ENCODE measurements at regions not wholly inside any gene's neighbourhood (a gene's known extent, or its start where the extent isn't known, plus 50 kb on each side); places are given as distances from the start of the nearest gene placed in this dataset.

DNA sequence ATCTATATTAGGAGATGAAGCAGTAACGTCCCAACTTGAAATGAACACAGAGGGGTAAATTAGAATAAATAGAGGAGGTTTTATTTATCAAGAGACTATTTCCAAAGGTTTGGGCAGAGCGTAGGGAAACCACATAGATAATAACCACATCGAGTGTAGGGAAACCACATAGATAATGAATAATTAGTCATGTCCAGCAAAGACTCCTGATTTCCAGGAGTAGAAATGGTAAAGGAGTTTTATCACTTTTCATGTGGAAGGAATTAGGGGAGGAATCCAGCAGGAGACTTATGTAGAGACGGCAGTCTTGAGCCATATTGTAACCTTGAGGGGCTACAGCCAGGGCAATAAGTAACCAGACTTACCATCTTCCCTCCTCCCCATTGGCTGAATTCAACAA is 136.3 kb upstream of the CSNK1A1L start:
- TF ChIP-seq, protein P1, sequence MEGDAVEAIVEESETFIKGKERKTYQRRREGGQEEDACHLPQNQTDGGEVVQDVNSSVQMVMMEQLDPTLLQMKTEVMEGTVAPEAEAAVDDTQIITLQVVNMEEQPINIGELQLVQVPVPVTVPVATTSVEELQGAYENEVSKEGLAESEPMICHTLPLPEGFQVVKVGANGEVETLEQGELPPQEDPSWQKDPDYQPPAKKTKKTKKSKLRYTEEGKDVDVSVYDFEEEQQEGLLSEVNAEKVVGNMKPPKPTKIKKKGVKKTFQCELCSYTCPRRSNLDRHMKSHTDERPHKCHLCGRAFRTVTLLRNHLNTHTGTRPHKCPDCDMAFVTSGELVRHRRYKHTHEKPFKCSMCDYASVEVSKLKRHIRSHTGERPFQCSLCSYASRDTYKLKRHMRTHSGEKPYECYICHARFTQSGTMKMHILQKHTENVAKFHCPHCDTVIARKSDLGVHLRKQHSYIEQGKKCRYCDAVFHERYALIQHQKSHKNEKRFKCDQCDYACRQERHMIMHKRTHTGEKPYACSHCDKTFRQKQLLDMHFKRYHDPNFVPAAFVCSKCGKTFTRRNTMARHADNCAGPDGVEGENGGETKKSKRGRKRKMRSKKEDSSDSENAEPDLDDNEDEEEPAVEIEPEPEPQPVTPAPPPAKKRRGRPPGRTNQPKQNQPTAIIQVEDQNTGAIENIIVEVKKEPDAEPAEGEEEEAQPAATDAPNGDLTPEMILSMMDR (IDR thresholded peaks at IDR 0.05; ENCODE audit: low read depth, low read length): no peak
- DNase-seq (ENCODE audit: extremely low read depth, low read depth): no peak

- DNase-seq (ENCODE audit: extremely low read depth, low read depth): no peak
- TF ChIP-seq, protein P1 (IDR thresholded peaks at IDR 0.05; ENCODE audit: low read depth, low read length): no peak
These were observed 124.9 kb upstream of the CSNK1A1L start for GRCh38 chr13:37230346-37230745.

DNA sequence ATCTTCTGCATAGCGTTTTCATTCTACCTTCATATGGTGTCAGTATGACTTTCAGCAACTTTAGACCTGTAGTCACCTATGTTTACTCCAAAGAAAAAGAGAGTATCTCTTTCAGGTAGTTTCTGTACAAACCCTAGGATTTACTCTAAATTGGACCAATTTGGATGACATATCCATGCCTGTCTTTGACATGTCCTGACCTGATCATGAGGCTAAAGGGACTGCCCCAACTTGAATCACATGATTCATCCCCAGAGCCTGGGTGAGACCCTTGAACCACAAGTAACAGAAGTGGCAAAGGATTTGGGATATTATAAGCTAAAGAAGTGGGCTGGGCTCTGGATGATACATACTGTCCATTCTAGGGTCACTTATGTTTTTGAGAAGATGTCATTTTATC is 124.5 kb upstream of the CSNK1A1L start:
- TF ChIP-seq, protein P1 (IDR thresholded peaks at IDR 0.05; ENCODE audit: low read depth, low read length): no peak

GRCh38 chr13:37226971-37227370 is 121.5 kb upstream of the CSNK1A1L start:
- TF ChIP-seq, protein P1 (IDR thresholded peaks at IDR 0.05; ENCODE audit: low read depth, low read length): no peak
- no peak for DNase-seq (ENCODE audit: extremely low read depth, low read depth)

More for the DNA sequence above, 124.5 kb upstream of the CSNK1A1L start:
- DNase-seq (ENCODE audit: extremely low read depth, low read depth): no peak

DNA sequence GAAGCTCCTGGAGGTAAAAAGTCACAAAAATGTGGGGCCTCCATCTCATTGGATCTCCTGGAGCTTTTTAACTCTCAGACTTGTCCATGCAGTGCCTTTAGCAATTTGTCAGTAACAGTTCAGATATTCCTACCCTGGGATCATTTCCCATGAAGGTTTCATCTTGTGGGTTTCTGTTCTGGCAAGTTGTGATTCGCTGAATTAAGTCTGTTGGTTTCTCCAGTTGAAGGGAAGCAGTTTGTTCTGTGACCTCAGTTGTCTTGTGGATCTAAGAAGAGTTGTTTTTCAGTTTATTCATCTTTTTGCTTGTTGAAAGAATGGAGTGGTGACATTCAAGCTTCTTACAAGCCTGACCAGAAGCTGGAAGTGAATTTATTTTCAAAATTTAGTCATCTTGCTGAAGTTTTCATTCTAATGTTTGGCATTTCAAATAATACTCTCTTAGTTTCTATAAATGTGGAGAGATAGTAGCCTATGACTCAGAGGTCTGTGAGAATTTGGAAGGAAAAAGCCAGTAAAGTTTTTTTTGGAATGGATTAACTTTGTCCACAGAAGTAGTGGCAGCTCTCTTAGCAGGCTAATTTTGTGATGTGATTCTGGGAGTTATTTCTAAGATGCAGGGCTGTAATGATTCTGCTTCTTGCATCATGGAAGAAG is 120.1 kb upstream of the CSNK1A1L start:
- TF ChIP-seq, protein P1 (IDR thresholded peaks at IDR 0.05; ENCODE audit: low read depth, low read length): no peak
- no peak for DNase-seq (ENCODE audit: extremely low read depth, low read depth)

DNA sequence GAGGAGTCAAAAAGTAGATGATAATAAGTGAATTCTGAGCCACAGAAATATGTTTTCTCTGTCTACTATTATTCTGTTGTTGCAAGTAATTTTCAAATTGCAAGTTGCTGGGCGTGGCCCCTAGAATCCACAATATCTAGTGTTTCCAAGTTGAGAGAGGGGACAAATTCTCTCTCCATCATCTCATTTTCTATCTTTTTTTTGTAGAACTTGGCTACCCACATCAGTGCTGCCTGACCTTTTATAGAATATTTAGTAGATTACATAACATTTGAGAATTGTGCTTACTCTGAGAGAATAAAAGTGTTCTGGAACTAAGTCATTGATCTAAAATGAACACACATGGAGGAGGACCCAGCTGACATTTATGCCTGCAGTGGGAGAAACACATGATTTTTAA is 110.9 kb upstream of the CSNK1A1L start:
- TF ChIP-seq, protein P1 (IDR thresholded peaks at IDR 0.05; ENCODE audit: low read depth, low read length): no peak
- no peak for DNase-seq (ENCODE audit: extremely low read depth, low read depth)

- DNase-seq (ENCODE audit: extremely low read depth, low read depth): no peak
- TF ChIP-seq, protein P1 (IDR thresholded peaks at IDR 0.05; ENCODE audit: low read depth, low read length): no peak
These were observed 107.4 kb upstream of the CSNK1A1L start for GRCh38 chr13:37212826-37213225.
